AG04449 (cell line): ENCODE measurements at regions not wholly inside any gene's neighbourhood (a gene's known extent, or its start where the extent isn't known, plus 50 kb on each side); places are given as distances from the start of the nearest gene placed in this dataset.

Source experiments
- CTCF ChIA-PET: fragments of 350-600 bp; formaldehyde crosslinking; extraction: SDS; loops from one replicate; lab custom pipeline; 2021; ENCODE audit warnings: antibody characterized with exemption; lab: Yijun Ruan, JAX
- POLR2A ChIA-PET: fragments of 400-600, 350-600 bp; formaldehyde crosslinking; extraction: SDS; loops from one replicate; lab custom pipeline; 2020; ENCODE audit warnings: antibody characterized with exemption, inconsistent platforms; lab: Yijun Ruan, JAX
- DNase-seq: peaks from one replicate; pipeline ENCODE4 v3.0.0-alpha.2; 2010; ENCODE audit warnings: low read depth, low spot score
- H3K4me3 ChIP-seq: 2 replicates; pipeline ENCODE4 v1.5.1; 2011; ENCODE audit warnings: low read depth, mild to moderate bottlenecking, control low read depth, low read length
- CTCF ChIP-seq: IDR thresholded peaks from one replicate; pipeline ENCODE4 v1.5.1; 2011; ENCODE audit warnings: mild to moderate bottlenecking, moderate library complexity, low read length, control low read depth, inconsistent platforms; ENCODE audit not compliant: insufficient read depth; ENCODE audit errors: missing control alignments

- no peak for DNase-seq
- no peak for TF ChIP-seq CTCF
- POLR2A ChIA-PET = no interaction called here
- CTCF ChIA-PET = no interaction called here
- no peak overlapping the region for H3K4me3 ChIP-seq
Measured at GRCh38 chr12:24728826-24729225, 220.1 kb downstream of the BCAT1 start.

GRCh38 chr12:24728366-24728765, 220.5 kb downstream of the BCAT1 start:
- DNase-seq = no peak
- POLR2A ChIA-PET = no interaction called here
- peak; percentile 19 for TF ChIP-seq CTCF
- H3K4me3 ChIP-seq = no peak overlapping the region
- CTCF ChIA-PET = no interaction called here

GRCh38 chr12:24725616-24726015, 223.3 kb downstream of the BCAT1 start:
- H3K4me3 ChIP-seq = no peak overlapping the region
- ChIA-PET CTCF (no interaction called here), POLR2A (no interaction called here)
- DNase-seq = no peak
- no peak for TF ChIP-seq CTCF

GRCh38 chr12:24724814-24725213, 224.1 kb downstream of the BCAT1 start:
- CTCF ChIA-PET = no interaction called here
- POLR2A ChIA-PET = no interaction called here
- no peak for DNase-seq
- no peak overlapping the region for H3K4me3 ChIP-seq
- TF ChIP-seq CTCF = no peak

GRCh38 chr12:24723759-24724158, 225.1 kb downstream of the BCAT1 start:
- no peak for TF ChIP-seq CTCF
- POLR2A ChIA-PET = no interaction called here
- no peak for DNase-seq
- no peak overlapping the region for H3K4me3 ChIP-seq
- CTCF ChIA-PET = interaction anchor here (1.0 kb wide), 1 partner anchor 137 kb away, joined by 3 read pairs; no protein-coding TSS in a partner anchor

GRCh38 chr12:24721191-24721590, 227.7 kb downstream of the BCAT1 start:
- no peak for DNase-seq
- ChIA-PET CTCF (interaction anchor here (1.1 kb wide), 1 partner anchor 9 kb away, joined by 3 read pairs; no protein-coding TSS in a partner anchor), POLR2A (interaction anchor here (0.6 kb wide), 1 partner anchor 40 kb away, joined by 6 read pairs; no protein-coding TSS in a partner anchor)
- H3K4me3 ChIP-seq = no peak overlapping the region
- TF ChIP-seq CTCF = no peak
